GM21447 (cell line): ENCODE measurements at regions not wholly inside any gene's neighbourhood (a gene's known extent, or its start where the extent isn't known, plus 50 kb on each side); places are given as distances from the start of the nearest gene placed in this dataset.
"Not testable (repeated sequence)": the region's sequence is repeated elsewhere in the genome, so short reads cannot be mapped to it uniquely, and the experiment has no call there.

Source experiments
- ATAC-seq: cut with Tn5 transposase; IDR thresholded peaks from one replicate; pipeline ENCODE4 v1.9.1; 2021; ENCODE audit not compliant: unreplicated experiment

DNA sequence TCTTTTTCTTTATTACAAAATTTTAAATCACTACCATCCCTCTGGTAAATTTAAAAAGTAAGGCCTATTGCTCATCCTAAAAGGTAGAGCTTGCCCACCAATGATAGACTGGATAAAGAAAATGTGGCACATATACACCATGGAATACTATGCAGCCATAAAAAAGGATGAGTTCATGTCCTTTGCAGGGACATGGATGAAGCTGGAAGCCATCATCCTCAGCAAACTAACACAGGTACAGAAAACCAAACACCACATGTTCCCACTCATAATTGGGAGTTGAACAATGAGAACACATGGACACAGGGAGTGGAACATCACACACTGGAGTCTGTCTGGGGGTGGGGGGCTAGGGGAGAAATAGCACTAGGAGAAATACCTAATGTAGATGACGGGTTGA is 155.2 kb upstream of the NOCT start:
- not testable (repeated sequence) for ATAC-seq

DNA sequence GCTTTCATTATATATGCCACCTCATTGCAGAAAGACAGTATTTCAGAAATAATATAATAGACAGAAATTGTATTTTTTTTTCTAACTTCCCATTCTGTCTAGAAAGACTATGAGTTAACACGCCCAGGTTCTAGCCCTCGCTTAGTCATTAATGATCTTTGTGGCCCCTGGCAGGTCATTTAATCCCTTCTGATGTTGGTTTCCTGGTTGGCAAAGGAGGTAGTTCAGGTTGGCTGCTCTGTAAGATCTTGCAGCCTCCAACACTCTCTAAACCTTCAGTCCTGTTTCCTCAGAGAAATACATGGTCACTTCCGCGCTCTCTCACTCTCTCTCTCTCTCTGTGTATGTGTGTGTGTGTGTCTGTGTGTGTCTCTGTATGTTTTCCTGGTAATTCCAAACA is 156.3 kb upstream of the NOCT start:
- no peak for ATAC-seq

DNA sequence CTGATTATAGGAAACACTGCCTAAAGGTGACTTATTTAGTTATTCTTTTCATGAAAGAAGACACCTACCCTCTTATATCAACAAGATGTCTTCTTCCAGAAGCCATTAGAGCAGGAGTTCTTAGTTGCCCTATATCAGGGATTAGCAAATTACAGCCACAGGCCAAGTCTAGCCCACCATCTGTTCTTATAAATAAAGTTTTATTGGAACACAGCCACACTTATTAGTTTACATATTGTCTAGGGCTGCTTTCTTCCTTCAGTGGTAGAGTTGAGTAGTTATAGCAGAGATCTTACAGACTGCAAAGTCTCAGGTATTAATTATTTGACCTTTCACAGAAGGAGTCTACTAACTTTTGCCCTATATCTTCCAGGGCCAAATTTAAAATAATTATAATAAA is 157.2 kb upstream of the NOCT start:
- ATAC-seq, result no peak

- no peak for ATAC-seq
Observed at GRCh38 chr4:138857416-138857815, 158.2 kb upstream of the NOCT start.

DNA sequence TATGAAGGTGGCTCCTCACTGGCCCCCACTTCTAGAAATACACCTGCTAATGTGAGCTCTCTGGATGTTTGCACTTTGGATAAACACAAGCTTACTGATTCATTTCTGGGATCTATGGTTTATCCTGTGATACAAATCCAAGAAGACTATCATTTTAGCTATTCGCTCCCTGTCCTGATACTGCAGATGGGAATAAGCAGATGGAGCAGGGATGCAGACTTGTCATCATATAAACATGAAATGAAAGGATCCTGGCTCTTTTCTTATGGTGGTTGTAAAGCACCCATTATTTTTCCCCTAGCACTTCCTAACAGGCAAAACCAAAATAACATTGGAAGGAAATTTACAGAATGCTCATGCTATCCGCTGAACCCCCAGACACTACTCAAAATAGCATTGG is 162.9 kb upstream of the NOCT start:
- ATAC-seq, result no peak

GRCh38 chr4:138851391-138852335 is 163.9 kb upstream of the NOCT start:
- no peak for ATAC-seq

- ATAC-seq, result no peak
Observed at GRCh38 chr4:138845664-138846063, 169.9 kb upstream of the NOCT start.

DNA sequence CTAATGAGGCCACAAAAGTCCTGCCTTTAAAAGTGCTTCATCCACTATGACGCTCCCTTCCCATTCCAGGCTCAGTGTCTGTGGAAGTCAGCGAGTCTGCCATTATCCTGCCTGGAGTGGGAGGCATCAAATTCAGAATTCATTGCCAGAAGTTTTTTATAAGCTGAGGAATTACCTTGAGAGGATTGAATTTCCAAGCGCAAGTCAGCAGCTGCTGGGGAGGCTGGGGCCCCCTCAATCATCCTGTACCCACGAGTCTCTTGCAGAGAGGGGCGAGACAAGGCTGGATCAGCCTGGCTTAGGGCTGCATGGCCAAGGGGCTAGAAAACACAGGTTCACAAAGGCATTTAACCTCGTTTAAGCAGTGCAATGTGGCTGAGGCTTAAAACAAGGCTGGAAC is 170.5 kb upstream of the NOCT start:
- ATAC-seq, result no peak

DNA sequence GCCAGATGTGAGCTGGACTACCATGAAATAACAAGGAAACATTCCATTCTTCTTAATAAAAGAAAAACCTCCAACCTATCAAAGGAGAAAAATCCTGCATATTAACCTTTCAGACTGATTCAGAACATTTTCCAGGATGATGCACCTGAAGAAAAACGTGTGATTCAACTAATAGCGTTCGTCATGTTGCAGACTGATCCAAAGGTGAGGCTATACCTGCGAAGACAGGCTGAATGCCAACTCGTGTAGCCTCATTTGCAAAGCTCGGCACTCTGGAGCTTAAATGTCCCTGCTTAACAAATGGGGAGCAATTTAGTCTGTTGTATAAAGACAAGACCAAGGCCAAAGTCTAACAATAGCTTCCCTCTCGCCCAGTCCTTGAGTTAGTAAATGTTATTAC is 172.0 kb upstream of the NOCT start:
- ATAC-seq, result no peak

DNA sequence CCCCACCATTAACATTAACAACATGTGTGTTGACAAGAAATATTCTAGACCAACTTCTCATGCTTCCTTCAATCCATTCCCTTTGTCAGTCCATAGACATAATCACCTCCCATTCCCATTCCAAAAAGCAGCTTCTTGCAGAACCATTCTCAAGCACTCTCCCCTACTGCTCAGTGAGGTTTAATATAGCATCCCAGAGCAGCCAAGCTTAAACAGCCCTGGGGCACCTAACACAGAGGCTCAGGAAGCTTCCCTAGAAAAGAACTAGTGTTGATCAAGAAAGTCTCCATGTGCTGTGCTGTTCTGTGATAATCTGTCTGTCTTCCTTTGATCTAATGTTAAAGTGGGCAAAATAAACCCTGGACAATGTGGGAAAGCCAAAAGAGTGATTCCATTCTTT is 174.2 kb upstream of the NOCT start:
- no peak for ATAC-seq

DNA sequence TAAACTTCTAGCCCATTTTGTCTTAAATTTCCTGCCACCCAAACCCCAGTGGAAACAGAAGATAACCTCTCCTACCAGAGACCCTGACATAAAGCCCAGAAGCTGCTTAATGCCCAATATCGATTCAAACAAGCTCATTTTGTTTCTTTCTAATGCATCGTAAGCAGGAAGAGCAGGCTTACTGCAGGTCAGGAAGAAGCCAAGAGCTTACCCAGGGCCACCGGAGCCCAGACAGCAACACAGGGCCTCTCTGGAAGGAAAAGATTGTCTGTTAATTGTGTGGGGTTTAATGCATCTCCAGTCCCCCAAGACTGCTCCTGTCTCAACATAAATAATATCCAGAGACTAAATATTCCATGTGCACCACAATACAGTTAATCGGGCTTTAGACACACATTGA is 177.3 kb upstream of the NOCT start:
- no peak for ATAC-seq

DNA sequence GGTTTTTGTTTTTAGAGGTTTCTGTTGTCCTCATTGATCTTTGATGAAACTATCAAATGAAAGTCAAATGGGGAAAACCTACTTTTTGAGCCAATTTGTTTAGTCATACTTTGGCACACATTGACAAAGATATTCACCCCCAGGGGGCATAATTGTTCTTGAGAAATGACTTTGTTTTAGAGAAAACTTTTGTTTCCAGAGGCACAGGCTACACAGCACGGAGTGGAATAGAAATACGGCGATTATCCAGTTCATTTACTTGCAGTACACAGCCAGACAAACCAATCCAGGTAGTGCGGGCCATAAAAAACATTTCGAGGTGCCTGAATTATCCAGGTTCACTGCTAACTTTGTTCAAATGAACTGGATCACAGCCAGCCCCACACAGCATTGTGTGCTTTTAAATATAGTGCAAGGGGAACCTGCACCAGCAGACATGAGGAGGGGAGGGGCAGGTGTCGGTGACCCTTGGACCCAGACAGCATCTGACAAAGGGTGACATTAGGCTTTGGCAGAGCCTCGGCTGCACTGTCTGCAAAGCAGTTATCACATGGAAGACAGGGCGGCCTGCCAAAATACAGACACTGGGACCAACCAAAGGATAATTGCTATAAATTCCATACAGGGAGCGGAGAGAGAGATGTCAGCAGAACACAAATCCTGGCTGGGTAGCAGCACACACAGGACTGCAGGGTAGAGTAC is 179.6 kb upstream of the NOCT start:
- no peak for ATAC-seq

GRCh38 chr4:138833974-138834373 is 181.6 kb upstream of the NOCT start:
- ATAC-seq, result peak; percentile 79

GRCh38 chr4:138832563-138832962 is 183.0 kb upstream of the NOCT start:
- ATAC-seq, result no peak

DNA sequence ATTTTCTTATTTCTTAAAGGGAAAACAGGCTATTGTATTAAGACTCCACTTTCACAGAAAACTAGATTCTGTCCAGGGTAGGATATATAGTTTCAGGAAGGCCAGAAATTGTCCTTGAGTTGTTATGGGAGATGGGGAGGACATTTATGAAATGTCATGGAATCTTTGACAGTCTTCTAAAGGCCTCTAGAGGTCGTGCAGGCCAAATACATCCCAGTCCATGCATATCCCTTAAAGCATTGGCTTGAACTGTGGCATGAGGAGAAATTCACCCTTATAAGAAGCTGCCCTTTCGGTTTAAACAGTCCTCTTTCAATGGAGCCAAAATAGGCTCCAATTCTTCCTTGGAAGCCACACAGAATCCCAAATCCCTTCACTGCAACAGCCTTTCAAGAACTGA is 183.6 kb upstream of the NOCT start:
- no peak for ATAC-seq

DNA sequence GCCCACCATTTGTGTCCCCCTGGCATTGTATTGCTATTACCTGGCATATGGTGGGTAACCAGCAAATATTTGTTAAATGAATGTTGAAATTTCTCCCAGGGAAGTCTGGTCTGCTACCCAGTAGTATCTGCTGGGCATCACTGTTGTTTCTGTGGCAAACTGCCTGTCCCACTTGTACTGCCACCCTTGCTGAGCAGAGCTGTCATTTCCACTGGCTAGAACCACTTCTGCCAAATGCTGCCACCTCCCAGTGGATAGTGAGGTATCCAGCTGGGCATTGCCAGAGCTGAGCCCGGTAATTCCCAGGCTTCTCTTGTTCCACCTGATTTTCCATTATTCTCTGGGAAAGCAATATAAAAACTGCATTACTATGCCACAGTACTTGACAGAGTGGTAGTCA is 186.7 kb upstream of the NOCT start:
- no peak for ATAC-seq

DNA sequence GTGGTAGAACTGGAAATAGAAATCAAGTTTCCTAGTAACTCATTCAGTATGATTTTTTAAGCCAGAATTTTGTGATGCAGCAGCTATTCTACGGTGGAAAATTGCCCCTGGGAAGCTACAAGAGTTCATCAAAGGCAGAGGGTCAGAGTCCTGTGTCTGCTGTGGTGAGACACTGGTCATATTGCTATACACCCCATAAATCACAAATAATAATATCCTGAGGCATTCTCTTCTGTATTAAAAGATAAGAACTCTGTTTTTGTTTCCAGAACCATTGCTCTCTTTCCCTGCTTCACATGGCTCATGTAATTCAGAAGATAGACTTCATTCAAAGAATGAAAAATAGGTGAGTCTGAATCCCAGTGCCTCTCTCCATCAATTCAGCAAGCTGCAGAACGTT is 188.8 kb upstream of the NOCT start:
- ATAC-seq, result no peak

DNA sequence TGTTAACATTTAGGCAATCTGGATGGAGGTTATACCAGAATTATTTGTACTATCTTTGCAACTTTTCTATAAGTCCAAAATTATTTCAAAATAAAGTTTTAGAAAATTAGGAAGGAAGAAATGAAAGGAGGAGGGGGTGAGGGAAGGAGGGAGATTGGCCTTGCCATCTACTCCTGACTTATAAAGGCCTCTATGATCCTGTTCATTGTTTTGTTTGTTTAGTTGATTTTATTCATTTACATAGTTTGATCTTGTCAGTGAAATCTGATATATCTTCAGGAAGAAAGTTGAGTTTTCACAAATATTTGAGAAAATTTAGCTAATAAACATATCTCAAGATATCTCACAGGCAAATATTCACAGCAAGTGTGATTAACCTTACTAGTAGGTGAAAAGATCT is 189.3 kb upstream of the NOCT start:
- no peak for ATAC-seq

DNA sequence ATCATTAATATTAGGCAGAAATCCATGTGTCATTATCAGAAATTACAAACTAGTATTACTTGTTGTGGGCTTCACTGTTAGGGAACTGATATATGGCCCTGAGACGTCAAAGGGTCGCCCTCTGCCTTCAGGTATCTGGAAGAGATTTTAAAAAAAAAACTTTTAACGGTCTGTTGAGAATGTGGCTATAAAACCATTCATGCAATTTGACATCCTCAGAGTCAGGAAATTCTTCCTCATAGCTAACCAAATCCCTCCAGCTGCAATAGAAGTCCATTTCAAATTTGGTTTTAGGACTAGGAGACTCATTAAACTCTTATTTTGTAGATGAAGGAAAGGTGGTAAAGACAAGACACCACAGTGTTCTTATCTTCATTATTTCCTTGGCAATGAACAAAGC is 194.2 kb upstream of the NOCT start:
- ATAC-seq, result no peak

- no peak for ATAC-seq
Observed at GRCh38 chr4:138816875-138817274, 198.7 kb upstream of the NOCT start.

DNA sequence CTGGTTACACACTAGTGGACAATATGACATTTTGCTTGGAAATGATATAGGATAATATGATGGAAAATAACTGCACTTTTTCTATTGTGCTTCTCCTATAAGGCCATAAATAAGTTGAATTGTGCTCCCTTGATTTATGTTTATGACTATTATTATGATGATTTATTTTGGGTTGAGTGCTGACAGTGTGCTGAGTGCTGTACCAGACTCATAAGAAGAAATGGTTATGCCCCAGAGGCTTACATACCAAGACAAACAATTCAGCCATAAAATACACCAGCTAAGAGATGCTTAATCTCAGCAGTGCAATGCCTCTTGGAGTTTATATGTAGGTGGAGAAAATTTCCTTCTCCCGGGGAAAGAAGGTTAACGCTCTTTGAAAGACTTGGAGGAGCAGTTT is 199.8 kb upstream of the NOCT start:
- ATAC-seq, result no peak

GRCh38 chr4:138805736-138806135 is 209.8 kb upstream of the NOCT start:
- ATAC-seq, result no peak
